ENCODE measurements at regions not wholly inside any gene's neighbourhood (a gene's known extent, or its start where the extent isn't known, plus 50 kb on each side); places are given as distances from the start of the nearest gene placed in this dataset.

GRCh38 chr2:79388024-79388423 is 124.8 kb upstream of the CTNNA2 start:
- TF ChIP-seq POLR2A (IDR thresholded peaks at IDR 0.05; ENCODE audit: low read depth, low read length) = no peak
- no peak for TF ChIP-seq POLR2AphosphoS5 (IDR thresholded peaks at IDR 0.05; ENCODE audit: low read depth, low read length)
